ENCODE measurements at regions not wholly inside any gene's neighbourhood (a gene's known extent, or its start where the extent isn't known, plus 50 kb on each side); places are given as distances from the start of the nearest gene placed in this dataset.

GRCh38 chr3:180329847-180330246 is 272.1 kb upstream of the TTC14 start:
- ChIA-PET CTCF (no interaction called here), POLR2A (no interaction called here)

GRCh38 chr3:180330440-180330839 is 271.5 kb upstream of the TTC14 start:
- POLR2A ChIA-PET = no interaction called here
- CTCF ChIA-PET = no interaction called here

- POLR2A ChIA-PET = no interaction called here
- CTCF ChIA-PET = interaction anchor here (0.6 kb wide), 1 partner anchor 125 kb away, joined by 3 read pairs; no protein-coding TSS in a partner anchor
These were observed 269.4 kb upstream of the TTC14 start for GRCh38 chr3:180332608-180333007.

GRCh38 chr3:180335050-180335449 is 266.9 kb upstream of the TTC14 start:
- ChIA-PET CTCF (no interaction called here), POLR2A (no interaction called here)

GRCh38 chr3:180340395-180340794 is 261.6 kb upstream of the TTC14 start:
- CTCF ChIA-PET = no interaction called here
- POLR2A ChIA-PET = no interaction called here

- CTCF ChIA-PET = no interaction called here
These were observed 260.4 kb upstream of the TTC14 start for GRCh38 chr3:180341516-180341915.

GRCh38 chr3:180351601-180352000 is 250.4 kb upstream of the TTC14 start:
- ChIA-PET CTCF (no interaction called here), POLR2A (no interaction called here)

More at GRCh38 chr3:180341516-180341915, 260.4 kb upstream of the TTC14 start:
- POLR2A ChIA-PET = no interaction called here

- POLR2A ChIA-PET = no interaction called here
- CTCF ChIA-PET = no interaction called here
These were observed 249.7 kb upstream of the TTC14 start for GRCh38 chr3:180352261-180352660.

GRCh38 chr3:180354214-180354613 is 247.7 kb upstream of the TTC14 start:
- ChIA-PET CTCF (no interaction called here), POLR2A (no interaction called here)

GRCh38 chr3:180358179-180358578 is 243.8 kb upstream of the TTC14 start:
- POLR2A ChIA-PET = no interaction called here

GRCh38 chr3:180359061-180359952 is 242.7 kb upstream of the TTC14 start:
- CTCF ChIA-PET = no interaction called here
- POLR2A ChIA-PET = no interaction called here

More at GRCh38 chr3:180358179-180358578, 243.8 kb upstream of the TTC14 start:
- CTCF ChIA-PET = no interaction called here

- ChIA-PET CTCF (no interaction called here), POLR2A (no interaction called here)
These were observed 242.0 kb upstream of the TTC14 start for GRCh38 chr3:180359953-180360279.

- CTCF ChIA-PET = no interaction called here
- POLR2A ChIA-PET = no interaction called here
These were observed 239.9 kb upstream of the TTC14 start for GRCh38 chr3:180362081-180362480.

GRCh38 chr3:180375831-180376230 is 226.1 kb upstream of the TTC14 start:
- POLR2A ChIA-PET = no interaction called here
- CTCF ChIA-PET = no interaction called here

- POLR2A ChIA-PET = no interaction called here
- CTCF ChIA-PET = no interaction called here
These were observed 223.5 kb upstream of the TTC14 start for GRCh38 chr3:180378496-180378895.

- POLR2A ChIA-PET = no interaction called here
- CTCF ChIA-PET = no interaction called here
These were observed 219.3 kb upstream of the TTC14 start for GRCh38 chr3:180382638-180383180.

GRCh38 chr3:180383332-180384020 is 218.5 kb upstream of the TTC14 start:
- ChIA-PET CTCF (no interaction called here), POLR2A (no interaction called here)

- CTCF ChIA-PET = interaction anchor here (0.9 kb wide), 1 partner anchor 9 kb away, joined by 3 read pairs; no protein-coding TSS in a partner anchor
- POLR2A ChIA-PET = no interaction called here
These were observed 211.7 kb upstream of the TTC14 start for GRCh38 chr3:180390313-180390712.

GRCh38 chr3:180391001-180391400 is 211.0 kb upstream of the TTC14 start:
- ChIA-PET POLR2A (no interaction called here), CTCF (interaction anchor here (0.9 kb wide), 1 partner anchor 10 kb away, joined by 3 read pairs; no protein-coding TSS in a partner anchor)

- ChIA-PET CTCF (no interaction called here), POLR2A (no interaction called here)
These were observed 200.7 kb upstream of the TTC14 start for GRCh38 chr3:180401226-180401625.

- ChIA-PET POLR2A (no interaction called here), CTCF (no interaction called here)
These were observed 199.4 kb upstream of the TTC14 start for GRCh38 chr3:180402471-180403073.
